ENCODE measurements at regions not wholly inside any gene's neighbourhood (a gene's known extent, or its start where the extent isn't known, plus 50 kb on each side); places are given as distances from the start of the nearest gene placed in this dataset.

DNA sequence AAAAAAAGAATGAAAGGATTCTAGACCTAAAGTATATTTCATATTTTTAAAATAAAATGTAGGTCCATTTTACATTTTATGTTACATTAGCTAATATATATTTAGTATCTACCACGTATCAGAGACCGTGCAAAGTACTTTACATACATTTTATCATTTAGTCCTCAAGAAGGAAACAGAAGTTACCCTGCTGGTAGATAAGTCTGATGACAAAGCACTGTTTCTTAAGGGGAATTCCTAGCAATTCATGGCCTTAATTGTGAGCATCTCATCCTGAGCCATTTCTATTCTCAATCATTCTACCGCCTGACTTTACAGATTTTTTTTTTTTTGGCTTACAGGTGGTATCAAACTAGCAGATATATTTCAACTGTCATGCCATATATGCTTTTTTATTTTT, 367.7 kb downstream of the PRELID2 start:
- DNase-seq (ENCODE audit: low read depth), result no peak
- H3K4me3 ChIP-seq (ENCODE audit: control insufficient read depth, low read depth, low read length), result no peak overlapping the region
- TF ChIP-seq, protein P1, sequence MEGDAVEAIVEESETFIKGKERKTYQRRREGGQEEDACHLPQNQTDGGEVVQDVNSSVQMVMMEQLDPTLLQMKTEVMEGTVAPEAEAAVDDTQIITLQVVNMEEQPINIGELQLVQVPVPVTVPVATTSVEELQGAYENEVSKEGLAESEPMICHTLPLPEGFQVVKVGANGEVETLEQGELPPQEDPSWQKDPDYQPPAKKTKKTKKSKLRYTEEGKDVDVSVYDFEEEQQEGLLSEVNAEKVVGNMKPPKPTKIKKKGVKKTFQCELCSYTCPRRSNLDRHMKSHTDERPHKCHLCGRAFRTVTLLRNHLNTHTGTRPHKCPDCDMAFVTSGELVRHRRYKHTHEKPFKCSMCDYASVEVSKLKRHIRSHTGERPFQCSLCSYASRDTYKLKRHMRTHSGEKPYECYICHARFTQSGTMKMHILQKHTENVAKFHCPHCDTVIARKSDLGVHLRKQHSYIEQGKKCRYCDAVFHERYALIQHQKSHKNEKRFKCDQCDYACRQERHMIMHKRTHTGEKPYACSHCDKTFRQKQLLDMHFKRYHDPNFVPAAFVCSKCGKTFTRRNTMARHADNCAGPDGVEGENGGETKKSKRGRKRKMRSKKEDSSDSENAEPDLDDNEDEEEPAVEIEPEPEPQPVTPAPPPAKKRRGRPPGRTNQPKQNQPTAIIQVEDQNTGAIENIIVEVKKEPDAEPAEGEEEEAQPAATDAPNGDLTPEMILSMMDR (IDR thresholded peaks at IDR 0.05; ENCODE audit: control insufficient read depth, insufficient read depth, low read depth, low read length, missing control alignments), result no peak

DNA sequence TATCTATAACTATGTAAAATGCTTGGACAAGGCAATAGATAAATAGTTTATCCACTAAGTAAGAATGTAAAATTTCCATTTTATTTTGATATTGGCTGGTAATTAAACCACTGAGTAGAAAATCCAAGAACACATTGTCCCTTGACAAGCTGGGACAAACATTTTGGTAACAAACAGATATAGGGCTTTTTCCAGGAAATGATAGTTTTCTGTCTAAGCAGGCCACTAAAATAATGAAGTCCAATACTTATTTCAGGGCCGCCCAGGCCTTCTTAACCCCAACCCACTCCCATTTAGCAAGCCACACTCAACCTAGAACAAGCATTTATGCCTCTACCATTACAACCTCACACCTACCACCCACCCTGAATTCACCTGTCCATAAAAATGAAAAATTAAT, 368.6 kb downstream of the PRELID2 start:
- DNase-seq (ENCODE audit: low read depth), result no peak
- no peak overlapping the region for H3K4me3 ChIP-seq (ENCODE audit: control insufficient read depth, low read depth, low read length)
- TF ChIP-seq, protein P1 (IDR thresholded peaks at IDR 0.05; ENCODE audit: control insufficient read depth, insufficient read depth, low read depth, low read length, missing control alignments), result no peak

DNA sequence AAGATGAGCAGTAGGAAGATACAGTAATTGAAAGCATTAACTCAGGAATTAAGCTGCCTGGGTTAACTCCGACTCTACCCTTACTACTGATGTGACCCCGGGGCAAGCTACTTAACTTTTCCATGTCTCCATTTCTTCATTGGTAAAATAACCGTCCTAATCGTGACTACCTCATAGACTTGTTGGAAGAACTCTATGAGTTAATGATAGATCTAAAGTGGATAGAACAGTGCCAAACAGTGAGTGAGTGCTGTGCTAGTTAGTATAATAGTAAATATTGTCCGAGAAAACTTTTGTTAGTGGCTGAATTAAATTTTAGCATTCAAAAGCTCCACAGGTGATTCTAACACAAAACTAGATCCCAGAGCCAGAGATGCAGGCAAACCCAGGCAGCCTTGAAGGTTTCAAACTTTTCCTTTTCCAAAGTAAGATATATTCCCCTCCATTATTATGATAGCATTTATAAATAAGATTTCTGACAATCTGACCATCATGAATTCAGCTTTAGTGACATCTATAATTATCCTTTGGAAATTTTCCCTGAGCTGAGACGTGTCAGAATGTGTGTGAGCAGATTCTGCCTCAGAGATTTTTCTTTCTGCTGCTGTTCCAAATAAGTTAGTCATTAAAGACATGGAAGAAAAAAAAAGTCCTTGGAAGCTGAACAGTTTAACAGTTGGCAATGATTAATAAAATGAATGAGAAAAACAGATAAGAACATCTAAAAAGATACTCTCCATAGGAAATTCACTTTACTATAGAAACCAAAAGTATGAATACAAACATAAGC, 369.5 kb downstream of the PRELID2 start:
- no peak for DNase-seq (ENCODE audit: low read depth)
- TF ChIP-seq, protein P1 (IDR thresholded peaks at IDR 0.05; ENCODE audit: control insufficient read depth, insufficient read depth, low read depth, low read length, missing control alignments), result no peak
- H3K4me3 ChIP-seq (ENCODE audit: control insufficient read depth, low read depth, low read length), result no peak overlapping the region

DNA sequence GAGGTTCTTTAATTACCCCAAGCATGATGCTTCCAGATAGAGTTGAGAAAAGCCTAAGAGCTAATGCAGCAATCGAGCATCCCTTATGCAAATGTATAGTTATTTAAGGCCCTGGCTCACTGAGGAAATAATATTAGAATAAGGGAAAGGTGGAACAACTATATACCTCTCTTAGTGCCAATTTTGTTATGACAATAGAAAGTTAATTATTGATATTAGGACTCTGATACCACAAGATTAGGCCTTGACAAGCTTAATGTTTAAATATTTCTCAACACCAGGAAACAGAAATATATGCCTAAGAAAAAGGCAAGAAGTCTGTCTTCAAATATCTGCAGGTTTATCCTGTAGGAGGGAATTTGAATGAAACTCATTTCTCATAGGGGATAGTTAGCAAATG, 371.0 kb downstream of the PRELID2 start:
- TF ChIP-seq, protein P1 (IDR thresholded peaks at IDR 0.05; ENCODE audit: control insufficient read depth, insufficient read depth, low read depth, low read length, missing control alignments), result no peak
- H3K4me3 ChIP-seq (ENCODE audit: control insufficient read depth, low read depth, low read length), result no peak overlapping the region
- no peak for DNase-seq (ENCODE audit: low read depth)

DNA sequence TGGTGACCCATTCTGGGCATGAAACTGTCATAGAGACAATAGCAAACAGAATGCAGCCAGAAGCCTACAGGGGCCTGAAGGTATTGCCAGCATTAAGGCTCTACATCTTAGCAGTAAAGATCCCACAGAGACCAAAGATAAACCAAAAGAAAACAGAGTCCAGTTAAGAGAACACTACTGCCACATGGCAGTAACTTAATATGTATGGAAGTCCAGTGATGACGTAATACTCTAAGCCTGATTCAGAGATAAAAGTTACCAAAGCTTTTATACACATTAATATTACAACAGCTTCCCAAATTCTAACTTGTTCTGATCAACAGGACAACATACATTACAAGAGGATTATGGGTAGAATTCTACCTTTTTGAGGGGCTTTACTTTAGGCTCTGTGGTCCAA, 371.5 kb downstream of the PRELID2 start:
- DNase-seq (ENCODE audit: low read depth), result no peak
- TF ChIP-seq, protein P1 (IDR thresholded peaks at IDR 0.05; ENCODE audit: control insufficient read depth, insufficient read depth, low read depth, low read length, missing control alignments), result no peak
- H3K4me3 ChIP-seq (ENCODE audit: control insufficient read depth, low read depth, low read length), result no peak overlapping the region

DNA sequence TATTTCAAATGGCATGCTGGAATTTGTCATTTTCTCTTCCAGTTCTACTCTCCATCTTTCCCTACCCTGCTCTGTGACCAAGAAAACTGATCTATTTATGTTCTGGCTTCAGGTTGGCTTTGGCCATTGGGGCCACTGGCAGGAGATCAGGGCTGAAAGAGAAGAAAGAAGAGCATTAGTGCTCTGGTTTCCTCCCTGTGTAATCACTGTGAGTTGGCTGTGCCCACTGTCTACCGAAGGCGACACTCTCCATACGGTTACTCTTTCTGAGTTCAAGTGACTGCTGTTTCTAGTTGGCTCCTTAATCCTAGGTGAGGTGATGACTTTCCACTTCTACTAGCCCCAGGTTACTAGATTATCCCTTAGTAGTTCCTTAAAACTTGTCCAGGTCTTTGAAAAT, 372.6 kb downstream of the PRELID2 start:
- no peak for DNase-seq (ENCODE audit: low read depth)
- no peak overlapping the region for H3K4me3 ChIP-seq (ENCODE audit: control insufficient read depth, low read depth, low read length)
- TF ChIP-seq, protein P1 (IDR thresholded peaks at IDR 0.05; ENCODE audit: control insufficient read depth, insufficient read depth, low read depth, low read length, missing control alignments), result no peak

Data from AG09309 (cell line).